ENCODE measurements at regions not wholly inside any gene's neighbourhood (a gene's known extent, or its start where the extent isn't known, plus 50 kb on each side); places are given as distances from the start of the nearest gene placed in this dataset.

DNA sequence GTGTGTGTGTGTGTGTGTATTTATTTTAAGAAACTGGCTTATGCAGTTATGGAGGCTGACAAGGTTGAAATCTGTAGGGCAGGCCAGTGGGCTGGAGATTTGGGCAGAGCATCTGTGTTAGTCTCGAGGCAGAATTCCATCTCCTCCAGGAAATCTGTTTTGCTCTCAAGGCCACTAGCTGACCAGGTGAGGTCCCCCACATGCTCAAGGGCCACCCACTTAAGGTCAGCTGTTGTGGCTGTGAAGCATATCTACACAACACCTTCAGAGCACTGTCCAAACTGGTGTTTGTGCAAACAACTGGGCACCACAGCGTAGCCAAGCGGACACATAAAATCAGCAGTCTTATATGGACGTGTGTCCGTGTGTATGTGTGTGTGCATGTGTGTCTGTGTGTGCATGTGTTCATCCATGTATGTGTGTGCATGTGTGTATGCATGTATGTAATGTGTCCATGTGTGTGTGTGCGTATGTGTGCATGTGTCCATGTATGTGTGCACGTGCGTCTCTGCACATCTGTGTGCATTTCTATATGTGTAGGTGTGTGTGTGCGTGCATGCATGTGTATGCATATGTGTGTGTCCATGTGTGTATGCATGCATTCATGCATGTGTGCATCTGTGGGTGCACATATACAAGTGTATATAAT lies 400.9 kb downstream of the BRD1 start:
- CTCF ChIA-PET (ENCODE audit: low intra/inter-chr PET ratio, low total read pairs) = no interaction called here

DNA sequence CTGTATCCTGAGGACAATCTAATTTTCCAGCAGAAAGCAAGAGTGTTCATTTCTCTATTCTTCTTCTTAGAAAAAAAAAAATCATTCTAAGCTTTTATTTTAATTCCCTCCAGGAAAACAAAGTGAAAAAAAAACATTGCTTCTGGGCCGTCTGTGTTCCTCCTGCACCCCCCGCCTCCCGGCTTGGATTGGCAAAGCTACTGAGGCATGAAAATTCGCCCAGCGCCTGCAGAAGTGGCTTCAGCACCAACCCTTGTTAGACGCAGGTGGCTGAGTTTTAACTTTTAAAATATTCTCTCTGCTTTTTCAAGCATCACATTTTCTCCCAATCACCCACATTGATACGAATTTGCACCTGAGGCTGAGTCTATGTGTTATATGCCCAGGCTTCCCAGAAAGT lies 401.6 kb downstream of the BRD1 start:
- Histone ChIP-seq H2AFZ (ENCODE audit: low read length) (no peak overlapping the region), H3K27me3 (ENCODE audit: control insufficient read depth in 1 of 2, insufficient read depth in 2 of 2, low read length in 2 of 2) (peaks cover 3 to 33% of the 10 kb centered on the region in 2 experiments; a peak in 3 of 5 replicates), H3K79me2 (ENCODE audit: insufficient read depth, low read length) (no peaks in the 10 kb centered on the region), H4K20me1 (ENCODE audit: insufficient read depth, low read length) (no peaks in the 10 kb centered on the region), H3K4me3 (replicated peaks in 1 of 3; ENCODE audit: insufficient read depth in 1 of 3, low read depth in 2 of 3, low read length in 3 of 3) (no peak overlapping the region), H3K27ac (ENCODE audit: extremely low read length, insufficient read depth, low read length) (no peak overlapping the region), H3K4me1 (ENCODE audit: insufficient read depth, low read length) (no peaks in the 10 kb centered on the region), H3K9ac (ENCODE audit: insufficient read depth, low read depth, low read length) (no peak overlapping the region), H3K9me3 (ENCODE audit: low read length) (no peaks in the 10 kb centered on the region), H3K36me3 (replicated peaks in 1 of 2; ENCODE audit: control insufficient read depth in 1 of 2, insufficient read depth in 2 of 2, low read length in 2 of 2) (no peaks in the 10 kb centered on the region), H3K4me2 (ENCODE audit: low read depth, low read length) (no peak overlapping the region)
- DNase-seq (ENCODE audit: low spot score) = no peak
- WGBS (ENCODE audit: low lambda C conversion rate) = 6% methylated on average over 7 of the region's 7 CpGs
- no peak for FAIRE-seq
- intact Hi-C loops (cut with micrococcal nuclease; ENCODE audit: unreplicated experiment) = loop anchor here (10.0 kb wide), 1 partner anchor 869 kb away; no protein-coding TSS in a partner anchor
- ChIA-PET POLR2A (no interaction called here), CTCF (ENCODE audit: low intra/inter-chr PET ratio, low total read pairs) (no interaction called here)
- ATAC-seq = no peak
- TF ChIP-seq, protein P1, sequence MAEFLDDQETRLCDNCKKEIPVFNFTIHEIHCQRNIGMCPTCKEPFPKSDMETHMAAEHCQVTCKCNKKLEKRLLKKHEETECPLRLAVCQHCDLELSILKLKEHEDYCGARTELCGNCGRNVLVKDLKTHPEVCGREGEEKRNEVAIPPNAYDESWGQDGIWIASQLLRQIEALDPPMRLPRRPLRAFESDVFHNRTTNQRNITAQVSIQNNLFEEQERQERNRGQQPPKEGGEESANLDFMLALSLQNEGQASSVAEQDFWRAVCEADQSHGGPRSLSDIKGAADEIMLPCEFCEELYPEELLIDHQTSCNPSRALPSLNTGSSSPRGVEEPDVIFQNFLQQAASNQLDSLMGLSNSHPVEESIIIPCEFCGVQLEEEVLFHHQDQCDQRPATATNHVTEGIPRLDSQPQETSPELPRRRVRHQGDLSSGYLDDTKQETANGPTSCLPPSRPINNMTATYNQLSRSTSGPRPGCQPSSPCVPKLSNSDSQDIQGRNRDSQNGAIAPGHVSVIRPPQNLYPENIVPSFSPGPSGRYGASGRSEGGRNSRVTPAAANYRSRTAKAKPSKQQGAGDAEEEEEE (CRISPR knock-in tag; IDR thresholded peaks at IDR 0.05; ENCODE audit: borderline replicate concordance) = no peak
- no peak for TF ChIP-seq ZNF772 (CRISPR knock-in tag; IDR thresholded peaks at IDR 0.05)
- BruUV-seq (replicated peaks) = no TSS peak
- in situ Hi-C loops (cut with HindIII; ENCODE audit: extremely low pct_ligation_motif_present, low pct_unique_long_range_greater_than_20kb) = no loop called here

More for the DNA sequence above, 400.9 kb downstream of the BRD1 start:
- Histone ChIP-seq H3K27ac (ENCODE audit: extremely low read length, insufficient read depth, low read length) (no peak overlapping the region), H2AFZ (ENCODE audit: low read length) (no peak overlapping the region), H3K4me2 (ENCODE audit: low read depth, low read length) (no peak overlapping the region), H3K27me3 (ENCODE audit: control insufficient read depth in 1 of 2, insufficient read depth in 2 of 2, low read length in 2 of 2) (peaks cover 3 to 33% of the 10 kb centered on the region in 2 experiments; a peak in 3 of 5 replicates), H4K20me1 (ENCODE audit: insufficient read depth, low read length) (no peaks in the 10 kb centered on the region), H3K4me1 (ENCODE audit: insufficient read depth, low read length) (no peaks in the 10 kb centered on the region), H3K9me3 (ENCODE audit: low read length) (no peaks in the 10 kb centered on the region), H3K79me2 (ENCODE audit: insufficient read depth, low read length) (no peaks in the 10 kb centered on the region), H3K9ac (ENCODE audit: insufficient read depth, low read depth, low read length) (no peak overlapping the region), H3K4me3 (replicated peaks in 1 of 3; ENCODE audit: insufficient read depth in 1 of 3, low read depth in 2 of 3, low read length in 3 of 3) (no peak overlapping the region), H3K36me3 (replicated peaks in 1 of 2; ENCODE audit: control insufficient read depth in 1 of 2, insufficient read depth in 2 of 2, low read length in 2 of 2) (no peaks in the 10 kb centered on the region)
- DNase-seq (ENCODE audit: low spot score) = no peak
- in situ Hi-C loops (cut with HindIII; ENCODE audit: extremely low pct_ligation_motif_present, low pct_unique_long_range_greater_than_20kb) = no loop called here
- 45% methylated on average over 7 of the region's 9 CpGs for WGBS (ENCODE audit: low lambda C conversion rate)
- no peak for FAIRE-seq
- no TSS peak for BruUV-seq (replicated peaks)
- intact Hi-C loops (cut with micrococcal nuclease; ENCODE audit: unreplicated experiment) = loop anchor here (10.0 kb wide), 1 partner anchor 868 kb away; no protein-coding TSS in a partner anchor
- no peak for TF ChIP-seq ZNF326 (CRISPR knock-in tag; IDR thresholded peaks at IDR 0.05; ENCODE audit: borderline replicate concordance)
- TF ChIP-seq, protein P2, sequence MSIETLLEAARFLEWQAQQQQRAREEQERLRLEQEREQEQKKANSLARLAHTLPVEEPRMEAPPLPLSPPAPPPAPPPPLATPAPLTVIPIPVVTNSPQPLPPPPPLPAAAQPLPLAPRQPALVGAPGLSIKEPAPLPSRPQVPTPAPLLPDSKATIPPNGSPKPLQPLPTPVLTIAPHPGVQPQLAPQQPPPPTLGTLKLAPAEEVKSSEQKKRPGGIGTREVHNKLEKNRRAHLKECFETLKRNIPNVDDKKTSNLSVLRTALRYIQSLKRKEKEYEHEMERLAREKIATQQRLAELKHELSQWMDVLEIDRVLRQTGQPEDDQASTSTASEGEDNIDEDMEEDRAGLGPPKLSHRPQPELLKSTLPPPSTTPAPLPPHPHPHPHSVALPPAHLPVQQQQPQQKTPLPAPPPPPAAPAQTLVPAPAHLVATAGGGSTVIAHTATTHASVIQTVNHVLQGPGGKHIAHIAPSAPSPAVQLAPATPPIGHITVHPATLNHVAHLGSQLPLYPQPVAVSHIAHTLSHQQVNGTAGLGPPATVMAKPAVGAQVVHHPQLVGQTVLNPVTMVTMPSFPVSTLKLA (IDR thresholded peaks at IDR 0.05) = peak; percentile 96
- ATAC-seq = no peak
- POLR2A ChIA-PET = no interaction called here

Measured in HepG2 (cell line).